Hepatocyte (in vitro differentiated cells): ENCODE measurements at regions not wholly inside any gene's neighbourhood (a gene's known extent, or its start where the extent isn't known, plus 50 kb on each side); places are given as distances from the start of the nearest gene placed in this dataset.
"Not testable (repeated sequence)": the region's sequence is repeated elsewhere in the genome, so short reads cannot be mapped to it uniquely, and the experiment has no call there.

Experiments
- DNase-seq: peaks from one replicate; pipeline ENCODE4 v3.0.0-alpha.2; 2016; ENCODE audit warnings: low spot score
- H2AFZ ChIP-seq: fragments of 200-600 bp; sonication (generic); 2 replicates; pipeline ENCODE4 v1.6.0; 2016; ENCODE audit warnings: antibody characterized with exemption, mild to moderate bottlenecking
- H3K27ac ChIP-seq: fragments of 200-600 bp; sonication (generic); 2 replicates; pipeline ENCODE4 v1.5.1; 2016; ENCODE audit warnings: mild to moderate bottlenecking
- H3K27me3 ChIP-seq: fragments of 200-600 bp; sonication (generic); 2 replicates; pipeline ENCODE4 v1.6.1; 2016
- H3K36me3 ChIP-seq: fragments of 200-600 bp; sonication (generic); replicated peaks from 2 replicates; pipeline ENCODE4 v1.5.1; 2016; ENCODE audit warnings: low read depth; ENCODE audit not compliant: insufficient read depth
- H3K4me1 ChIP-seq: fragments of 200-600 bp; sonication (generic); 2 replicates; pipeline ENCODE4 v1.5.1; 2016; ENCODE audit warnings: mild to moderate bottlenecking, moderate library complexity; ENCODE audit not compliant: insufficient read depth
- H3K4me2 ChIP-seq: fragments of 200-600 bp; sonication (generic); 2 replicates; pipeline ENCODE4 v1.6.0; 2016
- H3K4me3 ChIP-seq: fragments of 200-600 bp; sonication (generic); 2 replicates; pipeline ENCODE4 v1.5.1; 2016; ENCODE audit warnings: mild to moderate bottlenecking
- H3K79me2 ChIP-seq: fragments of 200-600 bp; sonication (generic); 2 replicates; pipeline ENCODE4 v1.6.0; 2017; ENCODE audit warnings: mild to moderate bottlenecking
- H3K9me2 ChIP-seq: fragments of 200-600 bp; sonication (generic); replicated peaks from 2 replicates; pipeline ENCODE4 v1.6.0; 2017; ENCODE audit warnings: mild to moderate bottlenecking; ENCODE audit not compliant: insufficient read depth
- H3K9me3 ChIP-seq: fragments of 200-600 bp; sonication (generic); 2 replicates; pipeline ENCODE4 v1.5.1; 2016; ENCODE audit warnings: low read depth, mild to moderate bottlenecking
- H4K20me1 ChIP-seq: fragments of 200-600 bp; sonication (generic); 2 replicates; pipeline ENCODE4 v1.6.0; 2016; ENCODE audit warnings: mild to moderate bottlenecking; ENCODE audit not compliant: insufficient read depth, poor library complexity, severe bottlenecking
- EZH2 ChIP-seq: fragments of 200-600 bp; sonication (generic); IDR thresholded peaks from 2 replicates; pipeline ENCODE4 v1.6.1; 2016; ENCODE audit warnings: antibody characterized with exemption, mild to moderate bottlenecking, borderline replicate concordance
- EZH2phosphoT487 ChIP-seq: fragments of 200-600 bp; sonication (generic); IDR thresholded peaks from one replicate; pipeline ENCODE4 v1.6.1; 2018; ENCODE audit warnings: antibody characterized with exemption, mild to moderate bottlenecking, low read depth, moderate library complexity; ENCODE audit not compliant: unreplicated experiment, severe bottlenecking
- WGBS: methylation state at CpG from one replicate; pipeline ENCODE4 v1.1.6; 2016; ENCODE audit warnings: low lambda C conversion rate; ENCODE audit errors: missing lambda C conversion rate; 5-methylcytosine and 5-hydroxymethylcytosine counted together
- TF ChIP-seq, protein P1 (sequence below): fragments of 200-600 bp; sonication (generic); IDR thresholded peaks from 2 replicates; pipeline ENCODE4 v1.5.1; 2016; ENCODE audit warnings: antibody characterized with exemption, mild to moderate bottlenecking; ENCODE audit not compliant: poor library complexity

DNA sequence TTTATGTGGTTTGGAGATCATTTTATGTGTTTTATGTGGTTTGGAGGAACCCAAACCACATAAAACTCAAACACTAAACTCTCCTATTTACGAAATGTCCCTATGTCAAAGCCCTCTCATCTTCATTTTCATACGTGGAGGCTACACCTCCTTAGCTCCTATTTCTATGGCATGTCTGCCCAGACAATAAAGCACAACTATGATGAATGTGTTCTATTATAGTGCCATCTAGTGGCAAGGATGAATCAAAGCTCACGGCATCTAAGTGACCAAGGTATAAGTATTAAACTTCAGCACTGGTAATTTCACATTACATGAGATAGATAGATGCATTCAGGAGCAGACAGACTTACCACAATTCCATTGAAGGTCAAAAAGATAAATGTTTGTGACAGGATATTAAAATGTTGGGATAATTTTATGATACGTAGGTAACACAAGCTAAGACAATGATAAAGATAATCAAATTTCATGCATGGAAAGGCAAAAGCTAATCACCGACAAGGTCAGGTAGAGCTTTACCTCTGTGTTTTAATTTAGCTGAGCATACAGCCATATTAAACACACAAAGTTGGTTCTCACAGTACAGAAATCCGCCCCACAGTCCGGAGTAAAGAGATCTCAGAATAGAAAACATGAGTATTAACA lies 130.6 kb upstream of the FHIT start:
- peak; percentile 53 for DNase-seq
- Histone ChIP-seq H3K36me3 (no peaks in the 10 kb centered on the region), H3K4me1 (no peaks in the 10 kb centered on the region), H3K79me2 (no peaks in the 10 kb centered on the region), H3K9me2 (no peaks in the 10 kb centered on the region), H3K4me2 (no peak overlapping the region), H3K4me3 (no peak overlapping the region), H3K9me3 (no peaks in the 10 kb centered on the region), H2AFZ (no peak overlapping the region), H4K20me1 (no peaks in the 10 kb centered on the region), H3K27me3 (no peaks in the 10 kb centered on the region), H3K27ac (no peak overlapping the region)
- no peak for TF ChIP-seq EZH2
- TF ChIP-seq, protein P1, sequence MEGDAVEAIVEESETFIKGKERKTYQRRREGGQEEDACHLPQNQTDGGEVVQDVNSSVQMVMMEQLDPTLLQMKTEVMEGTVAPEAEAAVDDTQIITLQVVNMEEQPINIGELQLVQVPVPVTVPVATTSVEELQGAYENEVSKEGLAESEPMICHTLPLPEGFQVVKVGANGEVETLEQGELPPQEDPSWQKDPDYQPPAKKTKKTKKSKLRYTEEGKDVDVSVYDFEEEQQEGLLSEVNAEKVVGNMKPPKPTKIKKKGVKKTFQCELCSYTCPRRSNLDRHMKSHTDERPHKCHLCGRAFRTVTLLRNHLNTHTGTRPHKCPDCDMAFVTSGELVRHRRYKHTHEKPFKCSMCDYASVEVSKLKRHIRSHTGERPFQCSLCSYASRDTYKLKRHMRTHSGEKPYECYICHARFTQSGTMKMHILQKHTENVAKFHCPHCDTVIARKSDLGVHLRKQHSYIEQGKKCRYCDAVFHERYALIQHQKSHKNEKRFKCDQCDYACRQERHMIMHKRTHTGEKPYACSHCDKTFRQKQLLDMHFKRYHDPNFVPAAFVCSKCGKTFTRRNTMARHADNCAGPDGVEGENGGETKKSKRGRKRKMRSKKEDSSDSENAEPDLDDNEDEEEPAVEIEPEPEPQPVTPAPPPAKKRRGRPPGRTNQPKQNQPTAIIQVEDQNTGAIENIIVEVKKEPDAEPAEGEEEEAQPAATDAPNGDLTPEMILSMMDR, result peak; percentile 63
- TF ChIP-seq EZH2phosphoT487, result no peak
- WGBS, result 86% methylated on average over 7 of the region's 7 CpGs

DNA sequence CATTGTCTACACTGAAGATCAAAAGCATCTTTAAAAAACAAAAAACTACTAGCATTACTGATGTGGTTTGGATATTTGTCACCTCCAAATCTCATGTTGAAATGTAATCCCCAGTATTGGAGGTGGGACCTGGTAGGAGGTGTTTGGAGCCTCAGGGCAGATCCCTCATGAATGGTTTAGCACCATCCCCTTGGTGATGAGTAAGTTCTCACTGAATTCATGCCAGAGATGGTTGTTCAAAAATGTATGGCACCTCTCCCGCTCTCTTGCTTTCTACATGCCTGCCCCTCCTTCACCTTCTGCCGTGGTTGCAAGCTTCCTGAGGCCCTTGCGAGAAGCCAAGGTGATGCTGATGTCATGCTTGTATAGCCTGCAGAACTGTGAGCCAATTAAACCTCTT lies 136.6 kb upstream of the FHIT start:
- Histone ChIP-seq H3K9me3 (no peaks in the 10 kb centered on the region), H2AFZ (no peak overlapping the region), H3K27me3 (no peaks in the 10 kb centered on the region), H3K9me2 (no peaks in the 10 kb centered on the region), H3K79me2 (no peaks in the 10 kb centered on the region), H3K4me3 (no peak overlapping the region), H3K4me2 (no peak overlapping the region), H3K27ac (no peak overlapping the region), H3K4me1 (no peaks in the 10 kb centered on the region), H4K20me1 (no peaks in the 10 kb centered on the region), H3K36me3 (no peaks in the 10 kb centered on the region)
- DNase-seq, result no peak
- TF ChIP-seq, protein P1, result no peak
- TF ChIP-seq EZH2phosphoT487 (no peak), EZH2 (no peak)
- WGBS, result 83% methylated on average over 3 of the region's 3 CpGs

DNA sequence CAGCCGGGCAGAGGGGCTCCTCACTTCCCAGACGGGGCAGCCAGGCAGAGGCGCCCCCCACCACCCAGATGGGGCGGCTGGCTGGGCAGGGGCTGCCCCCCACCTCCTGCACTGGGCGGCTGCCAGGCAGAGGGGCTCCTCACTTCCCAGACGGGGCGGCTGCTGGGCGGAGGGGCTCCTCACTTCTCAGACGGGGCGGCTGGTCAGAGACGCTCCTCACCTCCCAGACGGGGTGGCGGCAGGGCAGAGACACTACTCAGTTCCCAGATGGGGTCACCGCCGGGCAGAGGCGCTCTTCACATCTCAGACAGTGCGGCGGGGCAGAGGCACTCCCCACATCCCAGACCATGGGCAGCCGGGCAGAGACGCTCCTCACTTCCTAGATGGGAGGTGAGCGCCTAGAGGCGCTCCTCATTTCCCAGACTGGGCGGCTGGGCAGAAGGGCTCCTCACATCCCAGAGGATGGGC lies 142.3 kb upstream of the FHIT start:
- H3K79me2 ChIP-seq, H3K36me3 ChIP-seq, H3K4me2 ChIP-seq, H4K20me1 ChIP-seq, H2AFZ ChIP-seq, DNase-seq, H3K27ac ChIP-seq, H3K4me1 ChIP-seq, H3K9me3 ChIP-seq, H3K4me3 ChIP-seq, H3K9me2 ChIP-seq, H3K27me3 ChIP-seq: not testable (repeated sequence)
- 98% methylated on average over 13 of the region's 23 CpGs for WGBS

DNA sequence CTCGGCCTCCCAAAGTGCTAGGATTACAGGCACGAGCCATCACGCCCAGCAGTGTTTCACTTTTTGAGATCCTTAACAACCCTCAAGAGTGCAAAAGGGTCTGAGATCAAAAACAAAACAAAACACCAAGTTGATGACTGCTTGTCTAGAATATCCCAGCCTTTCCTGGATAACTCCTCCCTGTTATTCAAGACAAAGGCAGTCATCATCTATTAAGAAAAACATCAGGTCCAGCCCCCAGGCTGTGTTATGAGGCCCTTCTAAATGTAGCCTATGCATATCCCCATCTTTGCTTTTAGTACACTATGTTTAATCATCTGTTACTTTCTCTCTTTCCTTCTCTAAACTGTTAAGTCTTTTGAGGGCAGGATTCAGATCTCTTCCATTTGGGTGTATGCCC lies 150.1 kb upstream of the FHIT start:
- Histone ChIP-seq H3K27ac (no peak overlapping the region), H3K4me2 (no peak overlapping the region), H4K20me1 (no peaks in the 10 kb centered on the region), H3K36me3 (no peaks in the 10 kb centered on the region), H3K79me2 (no peaks in the 10 kb centered on the region), H3K4me3 (no peak overlapping the region), H3K9me2 (no peaks in the 10 kb centered on the region), H3K27me3 (no peaks in the 10 kb centered on the region), H2AFZ (no peak overlapping the region), H3K9me3 (no peaks in the 10 kb centered on the region), H3K4me1 (no peaks in the 10 kb centered on the region)
- 75% methylated on average over 3 of the region's 3 CpGs for WGBS
- TF ChIP-seq EZH2phosphoT487, result no peak
- no peak for TF ChIP-seq EZH2
- TF ChIP-seq, protein P1, result no peak
- no peak for DNase-seq
